ENCODE measurements at regions not wholly inside any gene's neighbourhood (a gene's known extent, or its start where the extent isn't known, plus 50 kb on each side); places are given as distances from the start of the nearest gene placed in this dataset.

DNA sequence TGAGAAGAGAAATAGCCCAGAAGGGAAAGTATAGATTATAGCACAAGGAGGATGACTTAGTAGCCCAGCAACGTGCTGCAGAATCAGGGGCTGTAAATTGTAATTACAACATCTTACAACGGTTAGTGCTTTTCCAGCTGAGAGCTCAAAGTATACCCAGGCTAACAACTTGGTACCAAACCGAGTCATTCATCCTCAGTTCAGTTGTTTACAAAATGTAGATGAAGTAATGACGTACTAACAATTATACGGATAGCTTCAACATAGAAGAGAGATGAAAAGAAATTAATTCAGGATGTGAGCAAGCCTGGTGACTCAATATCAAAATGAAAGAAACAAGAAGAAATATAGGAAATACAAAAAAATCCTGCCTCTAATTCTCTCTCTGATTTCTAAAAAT, 99.2 kb downstream of the DYNAP start:
- no peaks in the 10 kb centered on the region for H3K79me2 ChIP-seq (ENCODE audit: control insufficient read depth, low read length)
- no peaks in the 10 kb centered on the region for H3K9me3 ChIP-seq (ENCODE audit: control insufficient read depth, insufficient read depth, low read length)
- no peak overlapping the region for H3K4me3 ChIP-seq (ENCODE audit: low read length)
- no peaks in the 10 kb centered on the region for H3K9me2 ChIP-seq (replicated peaks; ENCODE audit: control insufficient read depth, low read length)
- H3K4me1 ChIP-seq (ENCODE audit: control insufficient read depth, low read length): no peaks in the 10 kb centered on the region
- no peaks in the 10 kb centered on the region for H3K36me3 ChIP-seq (ENCODE audit: control insufficient read depth, low read length)
- H3K27ac ChIP-seq (ENCODE audit: low read depth, low read length): no peak overlapping the region
- peaks cover 3% of the 10 kb centered on the region; the same call in 1 of the 2 replicates for H3K27me3 ChIP-seq (ENCODE audit: control insufficient read depth, low read length)
- no peaks in the 10 kb centered on the region for H4K20me1 ChIP-seq (ENCODE audit: control insufficient read depth, insufficient read depth, low read depth, low read length)
- TF ChIP-seq CTCF (IDR thresholded peaks at IDR 0.05; ENCODE audit: low read depth, low read length, poor library complexity, severe bottlenecking) (no peak), EZH2phosphoT487 (IDR thresholded peaks at IDR 0.05; ENCODE audit: borderline replicate concordance, low read length) (no peak)
- H3K4me2 ChIP-seq (ENCODE audit: low read length): no peak overlapping the region
- H3F3A ChIP-seq (ENCODE audit: control insufficient read depth, insufficient read depth): no peaks in the 10 kb centered on the region

DNA sequence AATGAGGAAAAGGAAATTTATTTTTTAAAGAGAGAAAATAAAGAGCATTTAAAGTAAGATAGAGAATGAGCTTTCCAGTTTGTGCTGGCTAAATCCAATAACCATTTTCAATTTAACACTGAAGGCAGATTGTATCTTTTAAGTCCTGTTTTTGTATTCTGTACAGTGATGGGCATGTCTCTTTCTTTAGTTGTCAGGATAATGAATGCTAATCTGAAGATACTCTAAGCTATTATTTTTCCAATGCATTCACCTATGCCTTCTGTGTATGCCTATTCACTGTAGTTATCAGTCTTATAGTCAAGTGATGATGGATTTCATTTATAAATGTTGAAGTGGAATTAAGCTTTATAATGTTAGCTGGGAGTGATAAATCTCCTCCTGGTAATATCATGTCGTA, 101.4 kb downstream of the DYNAP start:
- no peak overlapping the region for H3K27ac ChIP-seq (ENCODE audit: low read depth, low read length)
- no peaks in the 10 kb centered on the region for H3K9me3 ChIP-seq (ENCODE audit: control insufficient read depth, insufficient read depth, low read length)
- H3K9me2 ChIP-seq (replicated peaks; ENCODE audit: control insufficient read depth, low read length): no peaks in the 10 kb centered on the region
- H3K27me3 ChIP-seq (ENCODE audit: control insufficient read depth, low read length): peaks cover 3% of the 10 kb centered on the region; the same call in 1 of the 2 replicates
- no peak overlapping the region for H3K4me2 ChIP-seq (ENCODE audit: low read length)
- no peak overlapping the region for H3K4me3 ChIP-seq (ENCODE audit: low read length)
- no peaks in the 10 kb centered on the region for H3K4me1 ChIP-seq (ENCODE audit: control insufficient read depth, low read length)
- no peaks in the 10 kb centered on the region for H3F3A ChIP-seq (ENCODE audit: control insufficient read depth, insufficient read depth)
- no peaks in the 10 kb centered on the region for H4K20me1 ChIP-seq (ENCODE audit: control insufficient read depth, insufficient read depth, low read depth, low read length)
- no peak for TF ChIP-seq EZH2phosphoT487 (IDR thresholded peaks at IDR 0.05; ENCODE audit: borderline replicate concordance, low read length)
- TF ChIP-seq CTCF (IDR thresholded peaks at IDR 0.05; ENCODE audit: low read depth, low read length, poor library complexity, severe bottlenecking): no peak
- H3K36me3 ChIP-seq (ENCODE audit: control insufficient read depth, low read length): no peaks in the 10 kb centered on the region
- no peaks in the 10 kb centered on the region for H3K79me2 ChIP-seq (ENCODE audit: control insufficient read depth, low read length)

GRCh38 chr18:54696616-54697293, 105.7 kb downstream of the DYNAP start:
- no peaks in the 10 kb centered on the region for H3K9me3 ChIP-seq (ENCODE audit: control insufficient read depth, insufficient read depth, low read length)
- no peak overlapping the region for H3K4me2 ChIP-seq (ENCODE audit: low read length)
- no peaks in the 10 kb centered on the region for H3K4me1 ChIP-seq (ENCODE audit: control insufficient read depth, low read length)
- no peak overlapping the region for H3K27ac ChIP-seq (ENCODE audit: low read depth, low read length)
- H3K9me2 ChIP-seq (replicated peaks; ENCODE audit: control insufficient read depth, low read length): no peaks in the 10 kb centered on the region
- TF ChIP-seq CTCF (IDR thresholded peaks at IDR 0.05; ENCODE audit: low read depth, low read length, poor library complexity, severe bottlenecking): no peak
- no peak for TF ChIP-seq EZH2phosphoT487 (IDR thresholded peaks at IDR 0.05; ENCODE audit: borderline replicate concordance, low read length)
- H3K4me3 ChIP-seq (ENCODE audit: low read length): no peak overlapping the region
- no peaks in the 10 kb centered on the region for H4K20me1 ChIP-seq (ENCODE audit: control insufficient read depth, insufficient read depth, low read depth, low read length)
- no peaks in the 10 kb centered on the region for H3K36me3 ChIP-seq (ENCODE audit: control insufficient read depth, low read length)
- H3K27me3 ChIP-seq (ENCODE audit: control insufficient read depth, low read length): no peaks in the 10 kb centered on the region; the same call in 1 of the 2 replicates
- H3F3A ChIP-seq (ENCODE audit: control insufficient read depth, insufficient read depth): no peaks in the 10 kb centered on the region
- no peaks in the 10 kb centered on the region for H3K79me2 ChIP-seq (ENCODE audit: control insufficient read depth, low read length)
